Activated naive CD4-positive, alpha-beta T cell treated with anti-CD3 and anti-CD28 coated beads, Interleukin-2, amount 50 U/mL, for 72 hours (primary cell): ENCODE measurements at regions not wholly inside any gene's neighbourhood (a gene's known extent, or its start where the extent isn't known, plus 50 kb on each side); places are given as distances from the start of the nearest gene placed in this dataset.
"Not testable (repeated sequence)": the region's sequence is repeated elsewhere in the genome, so short reads cannot be mapped to it uniquely, and the experiment has no call there.

ENCODE experiments used
- ATAC-seq, 2 donors: fragments of 150-1000 bp; cut with Tn5 transposase; 2 replicates each; pipeline ENCODE4 v1.10.0; 2021; ENCODE audit warnings: mild to moderate bottlenecking in 2 of 2, moderate library complexity in 2 of 2
- DNase-seq, 2 donors: peaks; one replicate each; pipeline ENCODE4 v3.0.0; 2021 to 2022; ENCODE audit warnings: low spot score in 2 of 2
- H3K27ac Mint-ChIP-seq, 2 donors: one replicate each; pipeline ENCODE4 v1.8.0; 2022; ENCODE audit warnings: mild to moderate bottlenecking in 2 of 2, mixed read lengths in 2 of 2
- H3K36me3 Mint-ChIP-seq, 2 donors: one replicate each; pipeline ENCODE4 v1.8.0; 2022; ENCODE audit warnings: mixed read lengths in 2 of 2
- H3K9me3 Mint-ChIP-seq, 2 donors: one replicate each; pipeline ENCODE4 v1.8.0; 2022; ENCODE audit warnings: mixed read lengths in 2 of 2

DNA sequence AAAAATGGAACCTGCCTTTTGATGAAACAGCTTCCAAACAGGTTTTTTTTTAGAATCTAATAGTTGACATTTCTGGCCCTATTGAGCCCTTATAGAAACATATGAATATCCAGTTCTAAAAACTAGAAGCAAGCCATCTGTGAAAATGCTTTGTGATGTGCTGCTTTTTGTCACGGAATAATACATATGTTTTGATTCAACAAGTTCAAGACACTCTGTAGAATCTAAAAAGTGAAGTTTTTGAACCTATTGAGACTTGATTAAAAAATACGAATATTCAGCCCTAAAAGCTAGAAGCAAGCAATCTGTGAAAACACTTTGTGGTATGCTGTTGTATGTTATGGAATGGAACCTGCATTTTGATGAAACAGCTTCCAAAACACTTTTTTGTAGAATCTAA is 106.7 kb upstream of the VPREB1 start:
- Mint-ChIP-seq H3K36me3 (no peaks in the 10 kb centered on the region), H3K27ac (no peak overlapping the region)
- ATAC-seq: no peak

DNA sequence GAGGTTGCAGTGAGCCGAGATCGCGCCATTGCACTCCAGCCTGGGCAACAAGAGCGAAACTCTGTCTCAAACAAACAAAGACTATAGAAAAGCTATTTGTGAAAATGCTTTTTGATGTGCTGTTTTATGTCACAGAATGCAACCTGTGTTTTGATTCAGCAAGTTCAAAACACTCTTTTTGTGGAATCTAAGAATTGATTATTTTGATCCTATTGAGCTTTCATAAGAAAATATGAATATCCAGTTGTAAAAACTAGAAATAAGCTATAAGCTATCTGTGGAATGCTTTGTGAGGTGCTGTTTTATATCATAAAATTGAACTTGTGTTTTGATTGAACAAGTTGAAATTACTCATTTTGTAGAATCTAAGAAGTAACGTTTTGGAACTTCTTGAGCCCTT is 110.7 kb upstream of the VPREB1 start:
- Mint-ChIP-seq H3K9me3 (no peaks in the 10 kb centered on the region), H3K27ac (no peak overlapping the region), H3K36me3 (no peaks in the 10 kb centered on the region)
- ATAC-seq (no peak), DNase-seq (no peak)

More for the DNA sequence above, 106.7 kb upstream of the VPREB1 start:
- no peak for DNase-seq
- no peaks in the 10 kb centered on the region for H3K9me3 Mint-ChIP-seq

DNA sequence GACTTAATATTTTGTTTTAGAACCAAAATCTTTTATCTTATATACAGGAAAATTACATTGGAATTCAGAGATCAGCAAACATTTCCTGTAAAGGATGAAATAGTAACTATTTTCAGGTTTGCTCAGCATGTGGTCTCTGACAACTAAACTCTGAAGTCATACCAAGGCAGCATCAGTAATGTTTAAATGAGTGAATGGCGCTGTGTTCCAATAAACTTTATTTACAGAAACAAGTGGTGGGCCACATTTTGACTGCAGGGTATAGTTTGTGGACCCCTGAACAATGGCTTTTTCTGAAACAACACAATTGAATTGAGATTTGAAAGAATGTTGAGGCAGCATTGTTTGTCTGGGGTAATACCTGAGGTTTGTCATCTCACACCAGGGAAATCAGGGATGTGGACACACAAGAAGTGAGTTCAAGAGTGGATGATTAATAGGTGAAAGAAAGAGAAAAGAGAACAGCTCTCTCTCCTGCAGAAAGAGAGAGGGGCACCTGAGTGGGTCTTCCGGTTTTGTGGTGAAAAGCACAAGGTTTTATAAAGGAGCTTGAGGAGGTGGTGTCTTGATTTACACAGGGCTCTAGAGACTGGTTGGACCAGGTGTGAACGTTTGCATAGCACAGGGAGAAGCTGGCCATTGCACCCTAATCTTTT is 113.5 kb upstream of the VPREB1 start:
- Mint-ChIP-seq H3K36me3 (no peaks in the 10 kb centered on the region), H3K9me3 (no peaks in the 10 kb centered on the region), H3K27ac (peak overlapping the region in 1 of 2 donors; percentile 44)
- peak in 1 of 2 donors; percentile 89 for ATAC-seq
- DNase-seq: no peak

DNA sequence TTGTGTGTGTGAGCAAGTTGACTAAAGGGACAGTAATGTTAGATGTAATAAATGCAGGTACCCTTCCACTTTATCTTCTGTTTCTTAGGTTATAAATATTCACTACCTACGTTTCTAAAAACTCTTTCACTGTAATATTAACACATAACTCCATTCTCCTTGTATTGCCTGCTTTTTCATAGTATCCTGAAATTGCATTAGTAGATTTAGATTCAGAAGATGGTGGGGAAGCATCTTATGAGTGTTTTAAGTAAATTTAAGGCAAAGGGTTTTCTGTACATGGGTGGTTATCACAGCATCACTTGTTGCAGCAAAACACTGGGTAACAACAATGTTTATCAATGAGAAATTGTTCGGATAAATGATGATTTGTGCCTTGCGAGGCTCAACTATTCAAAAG is 115.2 kb upstream of the VPREB1 start:
- H3K27ac Mint-ChIP-seq: no peak overlapping the region
- DNase-seq (no peak), ATAC-seq (no peak)
- H3K36me3 Mint-ChIP-seq: no peaks in the 10 kb centered on the region
- H3K9me3 Mint-ChIP-seq: no peaks in the 10 kb centered on the region

DNA sequence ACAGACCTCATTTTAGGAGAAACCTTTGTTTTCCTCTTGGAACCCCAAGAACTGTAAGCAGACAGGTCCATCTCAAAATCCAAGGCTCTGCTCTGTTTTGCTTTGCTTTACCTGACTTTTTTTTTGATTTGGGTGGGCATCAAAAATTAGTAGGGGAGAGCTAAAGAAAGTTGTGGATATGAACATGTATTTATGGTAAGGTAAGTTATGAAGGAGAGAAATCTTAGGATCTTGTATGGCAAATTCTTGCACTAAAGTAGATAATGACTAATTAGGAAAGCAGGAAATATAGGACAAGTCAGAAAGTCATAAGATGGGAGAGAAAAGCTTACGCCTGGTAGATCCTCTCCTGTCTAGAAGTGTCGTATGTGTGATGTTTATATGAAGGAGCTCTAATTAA is 116.1 kb upstream of the VPREB1 start:
- ATAC-seq (no peak), DNase-seq (no peak)
- Mint-ChIP-seq H3K36me3 (no peaks in the 10 kb centered on the region), H3K27ac (no peak overlapping the region), H3K9me3 (no peaks in the 10 kb centered on the region)

DNA sequence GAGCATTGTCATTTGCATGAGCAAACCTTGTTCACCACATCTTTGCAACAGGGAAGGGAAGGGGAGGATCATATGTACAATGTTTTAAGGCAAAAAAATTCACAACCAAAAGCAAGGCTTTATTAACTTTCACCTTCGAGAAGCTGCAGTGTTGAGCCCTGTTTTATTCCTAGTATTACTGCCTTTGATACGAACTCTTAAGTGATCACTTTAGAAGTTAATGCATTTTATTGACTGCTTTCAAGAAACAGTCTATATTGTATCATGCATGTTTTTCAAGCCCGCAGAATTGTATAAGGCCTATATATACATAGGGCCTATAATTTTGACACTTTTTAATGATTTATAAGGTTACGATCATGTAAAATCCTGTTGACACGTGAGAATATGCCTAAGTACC is 117.5 kb upstream of the VPREB1 start:
- DNase-seq: no peak
- ATAC-seq: no peak
- no peak overlapping the region for H3K27ac Mint-ChIP-seq
- H3K9me3 Mint-ChIP-seq: no peaks in the 10 kb centered on the region
- H3K36me3 Mint-ChIP-seq: no peaks in the 10 kb centered on the region

DNA sequence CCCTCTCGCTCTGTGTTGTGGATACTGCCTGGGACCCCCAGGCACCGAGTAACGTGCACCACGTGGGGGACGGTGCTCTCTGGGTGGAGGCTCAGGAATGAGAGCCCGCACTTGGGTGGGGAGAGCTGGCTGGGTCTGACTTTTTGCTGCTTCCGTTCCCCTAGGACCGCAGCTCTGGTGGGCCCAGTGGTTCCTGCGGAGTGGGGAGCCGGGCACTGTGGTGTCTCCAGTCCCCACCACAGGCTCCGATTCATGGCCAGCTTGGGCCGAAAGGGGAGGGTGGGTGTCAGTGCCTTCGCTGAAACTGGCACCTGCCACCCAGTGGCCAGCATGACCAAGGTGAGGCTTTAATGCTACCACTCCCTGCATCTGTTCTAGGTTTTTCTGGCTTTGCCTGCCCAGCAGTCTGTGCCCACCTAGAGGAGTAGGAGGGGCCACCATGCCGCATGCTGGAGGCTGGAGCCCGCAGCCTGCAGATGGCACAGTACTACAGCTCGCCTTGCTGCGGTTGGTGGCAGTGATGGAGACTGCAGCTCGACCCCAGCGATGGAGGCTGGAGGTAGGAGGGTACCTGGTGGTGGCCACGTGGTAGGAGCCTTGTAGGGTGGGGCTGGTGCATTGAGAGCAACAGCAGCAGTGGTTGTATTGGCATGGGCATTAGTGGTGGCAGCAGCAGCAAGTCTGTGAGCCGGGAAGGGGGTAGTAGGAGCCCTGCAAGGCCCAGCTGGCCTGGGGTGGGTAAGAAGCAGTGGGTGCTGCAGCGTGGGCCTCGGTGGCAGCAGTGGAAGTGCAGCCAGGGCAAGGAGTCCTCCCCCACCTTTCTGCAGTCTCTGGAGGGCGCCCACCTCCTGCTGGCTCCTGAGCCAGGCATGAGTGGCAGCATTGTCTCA is 118.8 kb upstream of the VPREB1 start:
- H3K27ac Mint-ChIP-seq: no peak overlapping the region
- no peak for ATAC-seq
- no peaks in the 10 kb centered on the region for H3K9me3 Mint-ChIP-seq
- DNase-seq: no peak
- H3K36me3 Mint-ChIP-seq: no peaks in the 10 kb centered on the region

DNA sequence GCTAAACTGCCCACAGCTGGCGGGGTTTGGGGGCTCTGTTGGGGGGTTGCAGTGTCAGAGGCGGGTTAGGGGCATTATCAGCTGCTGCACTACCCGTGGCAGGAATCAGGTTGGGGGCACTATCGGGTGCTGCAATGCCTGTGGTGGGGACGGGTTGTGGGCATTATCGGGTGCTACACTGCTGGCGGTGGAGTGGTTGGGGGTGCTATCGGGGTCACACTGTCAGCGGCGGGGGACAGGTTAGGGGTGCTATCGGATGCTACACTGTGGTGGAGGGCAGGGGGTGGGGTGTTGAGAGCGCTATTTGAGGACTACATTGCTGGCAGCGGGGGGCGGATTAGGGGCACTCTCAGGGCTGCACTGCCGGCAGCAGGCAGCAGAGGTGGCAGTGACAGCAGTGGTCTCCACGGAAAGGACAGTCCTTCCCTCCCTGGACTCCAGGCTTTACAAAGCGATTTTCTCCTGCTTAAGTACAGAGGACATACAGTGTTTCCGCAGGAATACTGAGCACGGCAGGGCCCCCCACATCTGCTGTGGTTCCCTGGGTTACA is 119.5 kb upstream of the VPREB1 start:
- no peak for ATAC-seq
- Mint-ChIP-seq H3K9me3 (no peaks in the 10 kb centered on the region), H3K27ac (no peak overlapping the region), H3K36me3 (no peaks in the 10 kb centered on the region)
- no peak for DNase-seq

DNA sequence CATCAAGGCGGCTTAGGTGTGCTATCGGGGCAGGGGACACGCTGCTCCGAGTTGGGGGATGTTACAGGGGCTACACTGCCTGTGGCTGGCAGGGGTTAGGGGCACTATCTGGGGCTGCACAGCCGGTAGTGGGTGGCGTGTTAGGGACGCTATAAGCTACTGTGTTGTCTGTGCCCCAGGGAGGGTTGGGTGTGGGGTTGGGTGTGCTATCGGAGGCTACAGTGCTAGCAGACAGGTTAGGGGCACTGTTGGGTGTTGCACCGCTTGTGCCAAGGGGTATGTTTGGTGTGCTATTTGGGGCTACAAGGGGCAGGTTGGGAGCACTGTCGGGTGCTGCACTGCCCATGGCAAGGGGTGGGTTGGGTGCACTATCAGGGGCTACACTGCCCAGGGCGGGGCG is 120.2 kb upstream of the VPREB1 start:
- Mint-ChIP-seq H3K27ac (no peak overlapping the region), H3K9me3 (no peaks in the 10 kb centered on the region), H3K36me3 (no peaks in the 10 kb centered on the region)
- DNase-seq (no peak), ATAC-seq (no peak)

DNA sequence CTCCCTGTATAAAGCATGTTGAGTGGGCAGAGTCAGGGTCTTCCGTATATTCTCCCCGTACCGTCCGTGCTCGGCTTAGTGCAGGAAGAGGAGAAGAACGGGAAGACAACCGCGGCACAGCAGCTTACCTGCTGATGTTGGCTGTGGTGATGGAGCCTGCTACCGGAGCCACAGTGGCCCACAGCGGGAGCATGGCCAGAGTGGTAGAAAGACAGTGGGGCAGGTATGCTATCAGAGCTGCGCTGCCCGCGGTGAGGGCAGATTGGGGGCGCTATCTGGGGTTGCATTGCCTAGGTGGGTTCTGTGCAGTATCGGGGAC is 120.7 kb upstream of the VPREB1 start:
- DNase-seq (no peak), ATAC-seq (no peak)
- Mint-ChIP-seq H3K36me3 (no peaks in the 10 kb centered on the region), H3K9me3 (no peaks in the 10 kb centered on the region), H3K27ac (no peak overlapping the region)

DNA sequence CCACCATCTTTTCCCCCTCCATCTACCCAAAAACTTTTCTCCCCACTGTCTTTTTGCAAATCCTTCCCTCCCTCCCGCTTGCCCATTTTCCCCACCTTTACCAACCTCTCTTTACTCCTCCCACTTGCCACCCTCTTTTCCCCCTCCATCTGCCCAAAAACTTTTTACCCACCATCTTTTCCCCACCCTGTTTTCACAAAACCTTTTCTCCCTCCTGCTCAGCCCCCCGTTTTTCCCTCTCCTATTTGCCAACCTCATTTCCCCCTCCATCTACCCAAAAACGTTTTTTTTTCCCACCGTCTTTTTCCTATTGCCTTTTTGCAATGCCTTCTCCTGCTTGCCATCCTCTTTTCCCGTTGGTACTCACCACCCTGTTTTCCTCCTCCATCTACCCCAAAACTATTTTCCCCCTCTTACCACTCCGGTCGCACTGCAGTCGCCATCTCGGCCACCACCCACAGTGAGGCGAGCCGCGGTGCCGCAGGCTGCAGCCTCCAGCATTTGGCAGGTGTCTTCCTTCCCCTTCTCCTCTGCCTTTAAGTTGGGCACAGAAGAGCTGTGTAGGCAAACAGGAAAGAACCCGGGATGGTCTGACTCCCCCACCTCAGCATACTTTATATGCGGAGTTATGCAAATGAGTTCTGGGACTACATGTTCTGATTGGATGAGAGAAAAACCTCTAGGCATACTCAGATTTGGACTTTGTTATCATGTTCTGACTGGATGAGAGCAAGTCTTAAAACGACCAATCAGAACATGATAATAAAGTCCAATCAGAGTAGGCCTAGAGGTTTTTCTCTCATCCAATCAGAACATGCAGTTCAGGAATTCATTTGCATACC is 121.2 kb upstream of the VPREB1 start:
- Mint-ChIP-seq H3K9me3 (no peaks in the 10 kb centered on the region), H3K27ac (no peak overlapping the region), H3K36me3 (no peaks in the 10 kb centered on the region)
- ATAC-seq: no peak
- DNase-seq: no peak

DNA sequence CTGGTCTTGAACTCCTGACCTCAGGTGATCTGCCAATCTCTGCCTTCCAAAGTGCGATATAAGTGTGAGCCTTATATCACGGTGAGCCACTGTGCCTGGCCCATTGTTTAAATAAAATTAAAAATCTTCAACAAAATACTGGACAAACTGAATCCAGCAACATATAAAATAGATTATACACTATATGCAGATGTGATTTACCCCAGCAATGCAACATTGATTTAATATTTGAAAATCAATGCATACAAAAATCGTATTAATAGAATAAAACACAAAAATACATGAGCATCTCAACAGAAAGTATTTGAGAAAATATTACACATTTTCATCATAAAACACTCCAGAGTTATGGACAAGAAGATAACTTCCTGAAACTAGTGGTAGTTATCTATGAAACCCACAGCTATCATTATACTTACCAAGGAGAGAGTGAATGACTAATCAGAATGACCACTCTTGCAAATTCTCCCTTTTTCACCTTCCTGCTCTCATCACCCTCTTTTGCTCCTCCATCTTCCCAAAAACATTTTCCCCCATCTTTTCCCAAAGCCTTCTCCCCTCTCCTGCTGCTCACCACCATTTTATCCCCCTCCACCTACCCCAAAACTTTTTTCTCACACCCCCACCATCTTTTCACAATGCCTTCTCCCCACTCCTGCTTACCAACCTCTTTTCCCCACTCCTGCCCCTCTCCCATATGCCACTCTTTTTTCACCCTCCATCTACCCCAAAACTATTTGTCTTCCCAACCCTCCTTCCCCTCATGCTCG is 122.1 kb upstream of the VPREB1 start:
- H3K9me3 Mint-ChIP-seq: no peaks in the 10 kb centered on the region
- no peaks in the 10 kb centered on the region for H3K36me3 Mint-ChIP-seq
- no peak for ATAC-seq
- no peak for DNase-seq
- no peak overlapping the region for H3K27ac Mint-ChIP-seq

DNA sequence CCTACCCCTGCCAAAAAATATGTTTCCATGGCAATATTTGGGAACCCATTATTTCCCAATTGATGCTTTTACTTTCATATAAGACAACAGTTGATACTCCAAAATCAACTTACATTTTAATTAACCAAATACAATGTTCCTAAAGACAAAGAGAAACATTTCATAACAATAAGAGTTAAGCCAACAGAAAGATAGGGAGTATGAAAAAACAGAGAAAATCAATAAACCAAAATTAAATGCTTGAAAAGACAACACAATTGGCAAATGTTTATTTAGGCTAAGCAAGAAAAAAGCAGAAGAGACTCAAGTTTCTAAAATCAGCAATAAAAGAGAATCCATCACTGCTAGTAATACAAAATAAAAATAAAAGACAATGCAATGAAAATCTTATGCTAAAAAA is 123.1 kb upstream of the VPREB1 start:
- Mint-ChIP-seq H3K36me3 (no peaks in the 10 kb centered on the region), H3K9me3 (no peaks in the 10 kb centered on the region), H3K27ac (no peak overlapping the region)
- no peak for ATAC-seq
- DNase-seq: no peak

DNA sequence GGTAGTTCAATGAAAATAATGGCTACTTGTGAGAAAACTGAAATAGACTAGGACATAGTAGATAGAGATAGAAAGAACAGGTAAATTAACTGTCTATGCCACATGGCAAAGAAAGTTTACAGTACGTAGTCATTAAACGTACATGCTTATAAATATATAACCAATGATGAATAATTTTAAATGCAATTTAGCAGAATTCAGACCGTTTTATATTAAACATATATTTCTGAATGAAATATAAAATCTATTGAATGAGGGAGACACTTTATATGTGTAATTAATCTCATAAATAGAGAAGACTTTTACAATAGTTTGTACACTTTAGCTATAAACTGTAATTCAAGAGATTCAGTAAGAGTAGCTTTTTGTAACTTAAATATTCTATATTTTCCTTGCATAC is 124.4 kb upstream of the VPREB1 start:
- Mint-ChIP-seq H3K27ac (no peak overlapping the region), H3K9me3 (no peaks in the 10 kb centered on the region), H3K36me3 (no peaks in the 10 kb centered on the region)
- no peak for DNase-seq
- ATAC-seq: no peak

DNA sequence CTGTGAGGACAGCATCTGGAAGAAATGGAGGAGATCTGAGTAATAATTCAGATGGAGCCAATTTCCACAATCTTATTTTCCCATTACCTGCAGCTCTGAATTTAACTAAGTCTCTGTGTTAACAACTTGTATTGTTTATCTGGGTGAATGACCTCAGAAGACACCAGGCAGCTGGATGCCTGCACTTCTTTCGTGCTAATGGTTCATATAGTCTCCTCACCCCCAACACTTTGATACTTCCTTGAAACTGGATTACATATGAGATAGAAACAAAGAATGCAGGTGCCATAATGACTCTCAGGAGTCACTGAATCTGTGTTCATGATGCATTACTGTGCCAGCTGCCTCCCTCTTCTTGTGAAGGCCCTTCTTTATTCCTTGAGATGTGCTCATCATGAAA is 125.6 kb upstream of the VPREB1 start:
- no peak overlapping the region for H3K27ac Mint-ChIP-seq
- ATAC-seq (no peak), DNase-seq (no peak)
- H3K36me3 Mint-ChIP-seq: no peaks in the 10 kb centered on the region
- no peaks in the 10 kb centered on the region for H3K9me3 Mint-ChIP-seq

DNA sequence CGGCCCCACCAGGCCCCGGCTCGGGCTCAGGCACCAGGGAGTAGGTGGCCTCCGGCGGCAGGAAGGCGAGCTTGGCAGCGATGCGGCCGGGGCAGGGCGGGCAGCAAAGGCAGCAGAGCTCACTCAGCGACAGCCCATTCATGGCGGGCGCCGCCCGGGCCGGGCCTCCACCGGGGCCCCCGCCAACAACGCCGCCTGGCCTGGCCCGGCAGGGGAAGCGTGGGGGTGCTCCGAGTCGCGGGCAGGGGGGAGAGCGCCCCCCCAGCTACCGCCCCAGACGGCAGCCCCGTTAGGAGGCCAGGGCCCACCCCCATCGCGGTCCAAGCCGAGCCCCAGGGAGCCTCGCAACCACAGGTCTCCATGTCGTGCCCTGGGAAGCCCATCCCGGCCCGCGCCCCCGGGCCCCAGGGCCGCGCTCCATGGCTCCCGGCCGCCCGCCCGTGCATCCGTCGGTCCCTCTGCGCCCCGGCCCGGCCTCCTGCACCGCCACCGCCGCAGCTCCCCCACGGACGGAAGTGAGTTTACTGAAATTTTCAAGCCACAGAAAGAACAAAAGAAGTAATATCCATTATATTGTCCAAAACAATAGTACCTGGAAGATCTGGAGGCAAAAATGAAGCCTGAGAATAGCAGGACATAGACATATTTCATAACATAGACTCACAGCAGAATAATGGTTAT is 126.6 kb upstream of the VPREB1 start:
- ATAC-seq, H3K36me3 Mint-ChIP-seq, H3K9me3 Mint-ChIP-seq, DNase-seq, H3K27ac Mint-ChIP-seq: not testable (repeated sequence)
